ENCODE measurements at regions not wholly inside any gene's neighbourhood (a gene's known extent, or its start where the extent isn't known, plus 50 kb on each side); places are given as distances from the start of the nearest gene placed in this dataset.

GRCh38 chr1:208852911-208853310 lies 608.7 kb upstream of the PLXNA2 start:
- no peak for DNase-seq

DNA sequence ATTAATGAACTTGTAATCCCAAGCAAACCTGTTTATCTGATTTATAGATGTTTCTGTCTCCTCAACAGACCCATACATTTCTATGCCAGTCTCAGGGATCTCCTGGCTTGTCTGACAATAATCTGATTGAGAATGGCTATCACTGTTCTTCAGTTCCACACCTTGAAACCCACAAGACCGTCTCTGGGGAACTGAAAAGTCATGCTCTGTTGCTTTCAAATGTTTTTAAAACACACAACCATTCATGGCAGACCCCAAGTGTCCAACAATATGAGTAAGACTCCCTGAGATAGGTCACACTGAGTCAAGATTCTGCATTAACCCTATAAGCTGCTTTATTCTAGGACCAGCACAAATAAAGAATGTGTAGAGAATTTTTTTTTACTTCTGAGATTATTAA lies 611.2 kb upstream of the PLXNA2 start:
- DNase-seq, result no peak

GRCh38 chr1:208857465-208857864 lies 613.3 kb upstream of the PLXNA2 start:
- DNase-seq, result no peak

DNA sequence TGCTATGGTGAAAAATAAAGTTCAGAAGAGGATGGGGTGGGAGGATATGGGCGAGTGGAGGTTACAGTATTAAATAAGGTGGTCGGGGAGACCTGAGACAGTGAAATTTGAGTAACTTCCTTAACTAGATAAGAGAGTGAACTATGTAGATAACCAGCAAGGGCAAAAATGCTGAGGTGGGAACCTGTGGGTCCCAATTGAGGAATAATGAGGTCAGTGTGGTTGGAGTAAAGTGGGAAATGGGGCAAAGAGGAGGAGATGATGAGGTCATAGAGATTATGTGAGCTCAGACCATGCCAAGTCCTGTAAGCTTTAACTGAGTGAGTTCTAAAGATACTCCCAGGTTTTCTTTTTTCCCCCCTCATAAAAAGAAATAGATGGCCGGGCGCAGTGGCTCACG lies 614.6 kb upstream of the PLXNA2 start:
- DNase-seq, result no peak

GRCh38 chr1:208864366-208864965 lies 620.3 kb upstream of the PLXNA2 start:
- no peak for DNase-seq

- DNase-seq, result no peak
These were observed 622.3 kb upstream of the PLXNA2 start for GRCh38 chr1:208866386-208866955.

- DNase-seq, result no peak
These were observed 624.4 kb upstream of the PLXNA2 start for GRCh38 chr1:208868554-208868953.

DNA sequence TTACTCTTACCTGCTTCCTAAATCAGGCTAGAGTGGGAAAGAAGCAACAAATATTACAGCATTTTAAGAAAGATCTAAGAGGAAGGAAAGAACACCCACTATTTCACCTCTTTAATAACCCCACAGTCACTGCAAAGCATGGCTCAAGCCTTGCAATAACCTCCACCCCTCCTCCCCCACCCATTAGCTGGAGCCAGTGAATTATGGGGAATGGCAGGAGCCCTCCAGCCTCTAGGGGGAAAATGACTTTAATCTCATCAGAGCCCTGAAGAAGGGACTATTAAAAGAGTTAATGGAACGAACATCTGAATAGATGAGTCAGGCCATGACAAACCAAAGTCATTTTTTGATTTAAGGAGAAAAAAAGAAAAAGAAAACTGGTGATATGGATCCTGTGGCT lies 630.7 kb upstream of the PLXNA2 start:
- DNase-seq, result no peak

- DNase-seq, result no peak
These were observed 634.8 kb upstream of the PLXNA2 start for GRCh38 chr1:208879022-208879421.

GRCh38 chr1:208880433-208881100 lies 636.4 kb upstream of the PLXNA2 start:
- no peak for DNase-seq

- DNase-seq, result no peak
These were observed 640.9 kb upstream of the PLXNA2 start for GRCh38 chr1:208885060-208885459.

- no peak for DNase-seq
These were observed 641.5 kb upstream of the PLXNA2 start for GRCh38 chr1:208885650-208886049.

DNA sequence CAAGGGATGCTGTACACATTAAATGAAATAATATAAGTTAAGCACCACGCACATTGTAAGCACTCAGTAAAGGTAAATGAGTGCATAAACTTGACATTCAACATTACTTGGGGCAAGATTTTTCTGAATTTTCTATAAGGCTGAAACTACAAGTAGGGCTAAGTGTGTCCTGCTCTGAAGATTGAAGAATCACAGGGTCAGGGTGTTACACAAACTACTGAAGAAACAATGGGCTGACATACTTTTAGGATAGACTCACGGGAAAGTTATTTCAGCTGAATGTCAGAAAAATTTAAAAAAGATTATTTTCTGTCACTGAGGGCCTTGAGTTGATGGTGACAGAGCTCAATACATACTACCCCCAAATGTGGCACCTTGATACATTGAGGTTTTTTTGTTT lies 644.2 kb upstream of the PLXNA2 start:
- no peak for DNase-seq

DNA sequence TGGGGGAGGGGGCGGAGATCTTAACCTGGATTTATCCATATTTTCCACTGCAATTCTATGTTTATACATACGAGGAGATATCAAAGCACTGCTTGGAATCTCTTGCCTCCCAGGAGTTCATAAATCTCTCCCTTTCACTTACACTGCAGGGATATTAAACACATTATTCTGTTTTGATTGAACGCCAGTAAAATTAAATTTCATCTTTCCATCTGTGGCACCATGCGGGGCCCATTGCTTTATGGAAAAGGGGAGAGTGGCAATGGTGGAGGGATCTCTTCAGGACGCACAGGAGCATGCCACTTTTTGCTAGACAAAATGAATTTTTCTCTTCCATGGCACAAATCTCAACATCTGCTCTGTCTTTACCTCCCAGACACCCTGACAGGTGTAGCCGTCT lies 648.0 kb upstream of the PLXNA2 start:
- DNase-seq, result no peak

- no peak for DNase-seq
These were observed 649.1 kb upstream of the PLXNA2 start for GRCh38 chr1:208893251-208893650.

- DNase-seq, result no peak
These were observed 651.0 kb upstream of the PLXNA2 start for GRCh38 chr1:208895181-208895580.

DNA sequence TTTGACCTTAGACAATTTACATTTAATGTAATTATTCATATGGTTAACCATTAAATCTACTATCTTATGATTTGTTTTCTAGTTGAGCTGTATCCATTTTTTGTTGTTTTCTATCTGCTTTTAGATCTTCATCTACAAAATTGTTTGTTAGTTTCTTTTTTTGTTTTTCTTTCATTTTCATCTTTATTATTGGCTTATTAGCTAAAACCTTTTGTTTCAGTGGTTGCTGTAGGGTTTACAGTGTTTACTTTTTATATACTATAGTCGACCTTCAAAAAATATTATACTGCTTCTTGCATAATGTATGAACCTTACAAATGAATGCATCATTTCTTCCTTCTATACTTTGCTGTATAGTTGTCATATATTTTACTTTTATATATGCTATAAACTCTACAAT lies 651.6 kb upstream of the PLXNA2 start:
- no peak for DNase-seq

DNA sequence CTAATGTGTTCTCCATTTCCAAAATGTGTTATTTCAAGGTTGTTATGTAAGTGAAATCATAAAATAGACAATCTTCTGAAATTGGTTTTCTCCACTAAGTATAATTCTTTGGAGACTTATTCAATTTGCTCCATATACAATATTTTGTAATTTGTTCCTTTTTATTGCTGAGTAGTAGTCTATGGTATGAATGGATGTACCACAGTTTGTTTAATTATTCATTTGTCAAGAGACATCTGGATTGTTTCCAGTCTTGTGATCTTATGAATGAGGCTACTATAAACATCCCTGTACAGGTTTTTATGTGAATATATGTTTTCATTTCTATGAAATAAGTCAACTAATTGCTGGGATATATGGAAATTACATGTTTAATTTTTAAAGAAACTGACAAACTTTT lies 652.6 kb upstream of the PLXNA2 start:
- DNase-seq, result no peak

DNA sequence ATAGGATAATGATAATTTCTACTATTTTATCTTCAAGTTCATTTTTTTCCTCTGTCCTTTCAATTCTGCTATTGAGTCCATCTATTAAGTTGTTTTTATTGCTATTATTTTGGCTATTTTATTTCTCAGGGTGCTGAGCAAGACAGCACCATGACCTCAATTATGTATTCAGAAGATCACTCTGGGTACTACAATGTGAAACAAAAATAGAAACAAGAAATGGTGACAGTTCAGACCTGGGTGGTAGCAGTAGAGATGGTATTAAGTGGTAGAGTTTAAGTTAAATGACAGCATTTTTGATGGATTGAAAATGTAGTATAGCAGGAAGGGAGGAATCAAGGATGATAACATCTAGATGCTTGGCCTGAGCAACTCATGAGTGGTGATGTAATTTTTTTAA lies 655.3 kb upstream of the PLXNA2 start:
- DNase-seq, result no peak

GRCh38 chr1:208903251-208903905 lies 659.2 kb upstream of the PLXNA2 start:
- DNase-seq, result no peak

- no peak for DNase-seq
These were observed 663.6 kb upstream of the PLXNA2 start for GRCh38 chr1:208907790-208908189.

GRCh38 chr1:208909011-208909984 lies 665.1 kb upstream of the PLXNA2 start:
- no peak for DNase-seq

All from right kidney (tissue), 1 donor.